Smooth muscle cell of the brain vasculature (primary cell): ENCODE measurements at regions not wholly inside any gene's neighbourhood (a gene's known extent, or its start where the extent isn't known, plus 50 kb on each side); places are given as distances from the start of the nearest gene placed in this dataset.

ENCODE experiments used
- DNase-seq: peaks from one replicate; pipeline ENCODE4 v3.0.0-alpha.2; 2012; ENCODE audit warnings: low read depth, low spot score

DNA sequence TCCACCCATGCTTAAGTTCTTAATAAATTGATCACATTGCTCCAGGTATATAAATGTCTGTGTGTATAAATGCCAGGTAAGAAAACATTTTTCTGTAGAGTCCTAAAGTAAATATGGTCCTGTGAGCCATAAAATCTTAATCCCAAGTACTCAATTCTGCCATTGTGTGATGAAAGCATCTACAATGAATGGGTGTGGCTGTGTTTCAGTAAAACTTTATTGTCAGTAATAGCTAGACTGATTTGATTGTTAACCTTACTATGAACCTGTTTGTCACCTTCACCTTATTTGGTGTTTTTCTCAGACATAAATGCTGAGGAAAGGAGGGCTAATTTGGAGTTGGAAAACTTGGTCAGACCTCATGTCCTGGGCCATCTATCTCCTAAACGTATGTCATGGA lies 683.5 kb upstream of the GRM7 start:
- no peak for DNase-seq

DNA sequence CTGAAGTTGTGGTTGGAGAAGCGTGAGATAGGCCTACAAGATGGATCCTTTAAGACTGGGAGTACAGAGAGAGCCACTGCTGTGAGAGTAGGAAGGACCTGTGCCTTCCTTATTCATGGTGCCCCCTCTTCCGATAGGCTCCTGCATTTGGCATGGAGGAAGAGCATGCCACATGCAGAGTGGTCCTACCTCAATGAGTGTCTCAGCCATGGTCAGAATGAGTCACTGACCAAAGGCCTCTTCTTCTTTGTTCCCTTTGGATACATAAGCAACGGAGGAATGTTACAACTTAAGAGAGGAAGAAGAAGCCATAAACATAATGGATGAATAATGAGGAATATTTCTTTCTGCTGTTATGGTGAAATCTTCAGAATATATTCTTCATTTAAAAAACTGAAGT lies 681.2 kb upstream of the GRM7 start:
- no peak for DNase-seq

- DNase-seq, result no peak
Observed at GRCh38 chr3:6180171-6180570, 680.7 kb upstream of the GRM7 start.

DNA sequence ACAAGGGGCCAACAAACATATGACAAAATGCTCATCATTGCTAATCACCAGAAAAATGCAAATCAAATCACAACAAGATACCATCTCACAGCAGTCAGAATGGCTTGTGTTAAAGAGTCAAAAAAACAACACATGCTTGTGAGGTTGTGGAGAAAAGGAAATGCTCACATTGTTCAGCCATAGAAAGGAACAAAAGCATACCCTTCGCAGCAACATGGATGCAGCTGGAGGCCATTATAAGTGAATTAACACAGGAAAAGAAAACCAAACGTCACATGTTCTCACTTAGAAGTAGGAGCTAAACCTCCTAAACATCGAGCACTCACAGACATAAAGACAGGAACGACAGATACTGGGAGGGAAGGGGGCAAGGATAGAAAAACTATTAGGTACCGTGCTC lies 678.4 kb upstream of the GRM7 start:
- DNase-seq, result no peak

- no peak for DNase-seq
Observed at GRCh38 chr3:6182909-6183308, 678.0 kb upstream of the GRM7 start.

GRCh38 chr3:6189384-6189783 lies 671.5 kb upstream of the GRM7 start:
- no peak for DNase-seq

DNA sequence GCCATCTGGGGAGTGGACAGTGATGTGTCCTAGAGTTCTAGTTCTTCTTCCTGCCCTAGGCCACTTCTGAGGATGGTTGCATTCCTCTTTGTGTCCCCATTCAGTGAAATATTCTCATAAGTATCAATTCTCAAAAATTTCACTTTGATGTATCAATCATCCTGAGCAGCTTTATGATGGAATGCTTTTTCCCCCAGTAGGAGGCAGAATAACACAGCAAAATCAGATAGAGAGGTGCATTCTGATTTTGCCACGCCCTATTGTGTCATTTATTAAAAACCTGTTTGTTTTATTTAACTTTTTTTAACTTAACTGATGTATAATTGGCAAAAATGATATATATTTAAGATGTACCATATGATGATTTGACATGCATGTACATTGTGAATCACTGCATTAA lies 656.0 kb upstream of the GRM7 start:
- DNase-seq, result no peak

- DNase-seq, result no peak
Observed at GRCh38 chr3:6216135-6217026, 644.5 kb upstream of the GRM7 start.

GRCh38 chr3:6220447-6220846 lies 640.5 kb upstream of the GRM7 start:
- DNase-seq, result no peak

DNA sequence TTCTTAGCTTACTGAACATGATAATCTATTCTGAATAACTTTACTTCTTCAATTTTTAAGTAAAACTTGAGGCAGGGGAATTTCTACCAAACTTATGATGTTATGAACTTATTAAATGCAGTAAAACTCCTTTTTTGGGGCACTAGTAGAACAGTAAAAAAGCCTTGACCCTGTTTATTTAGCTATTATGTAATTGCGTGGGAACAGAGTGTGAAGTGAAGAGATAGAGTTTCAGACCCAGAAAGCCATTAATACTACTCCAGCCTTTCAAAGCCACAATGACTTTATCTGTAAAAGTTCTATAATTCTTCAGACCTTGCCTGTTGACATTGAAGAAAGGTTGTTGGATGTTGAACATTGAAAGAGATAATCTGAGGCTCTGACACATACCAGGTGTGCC lies 638.8 kb upstream of the GRM7 start:
- no peak for DNase-seq

- no peak for DNase-seq
Observed at GRCh38 chr3:6223572-6223971, 637.3 kb upstream of the GRM7 start.

DNA sequence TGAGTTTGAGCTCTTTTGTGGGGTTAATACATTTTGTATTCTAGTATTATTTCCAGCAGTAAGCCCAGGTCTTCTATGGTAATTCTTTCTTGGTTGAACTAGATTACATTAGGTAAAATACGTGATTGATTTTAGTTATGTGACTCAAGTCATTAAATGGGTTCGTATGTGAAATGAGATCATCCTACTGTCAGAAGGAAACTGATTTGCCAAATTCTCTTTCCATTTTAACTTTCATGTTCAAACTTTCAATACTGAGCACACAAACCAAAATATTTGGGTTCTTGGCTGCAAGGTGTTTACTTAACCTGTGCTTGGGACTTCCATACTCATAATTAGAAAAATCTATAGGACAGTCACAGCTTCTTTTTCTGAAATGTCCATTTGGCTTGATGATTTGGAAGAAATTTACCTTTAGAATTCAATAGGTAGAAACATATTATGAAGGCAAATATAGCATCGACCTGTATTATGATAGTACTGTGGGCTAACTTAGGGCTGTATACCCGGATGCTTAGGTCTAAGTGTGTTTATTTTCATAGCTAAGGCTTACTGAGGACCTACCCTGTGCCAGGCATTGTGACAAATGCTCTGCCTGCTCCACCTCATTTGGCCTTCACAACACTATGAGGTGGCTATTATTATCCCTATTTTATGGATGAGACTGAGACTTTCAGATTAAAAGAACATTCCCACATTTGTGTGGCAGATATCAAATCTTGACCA lies 631.8 kb upstream of the GRM7 start:
- DNase-seq, result no peak

- DNase-seq, result no peak
Observed at GRCh38 chr3:6229778-6230410, 631.0 kb upstream of the GRM7 start.

- no peak for DNase-seq
Observed at GRCh38 chr3:6242104-6242503, 618.8 kb upstream of the GRM7 start.

GRCh38 chr3:6248528-6248927 lies 612.4 kb upstream of the GRM7 start:
- DNase-seq, result no peak

DNA sequence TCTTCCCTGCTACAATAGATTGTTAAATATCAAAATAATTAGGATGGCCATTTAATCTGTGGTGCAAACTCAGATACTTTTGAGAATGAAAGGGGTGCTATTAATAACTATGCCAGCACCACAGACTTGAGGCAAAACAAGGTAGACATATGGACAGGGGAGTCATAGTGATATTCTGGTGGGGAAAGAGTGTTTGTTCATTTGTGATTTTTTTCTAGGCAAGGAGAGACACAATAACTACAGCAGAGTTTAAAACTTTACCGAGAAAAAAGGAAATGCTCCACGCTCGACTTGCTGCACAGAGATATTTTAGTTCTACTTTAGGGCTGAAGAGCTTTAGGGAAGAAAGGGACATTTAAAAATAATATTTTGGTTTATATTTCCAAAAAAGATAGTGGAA lies 611.2 kb upstream of the GRM7 start:
- DNase-seq, result no peak

GRCh38 chr3:6250167-6250566 lies 610.7 kb upstream of the GRM7 start:
- no peak for DNase-seq

- DNase-seq, result no peak
Observed at GRCh38 chr3:6251612-6252400, 609.1 kb upstream of the GRM7 start.

DNA sequence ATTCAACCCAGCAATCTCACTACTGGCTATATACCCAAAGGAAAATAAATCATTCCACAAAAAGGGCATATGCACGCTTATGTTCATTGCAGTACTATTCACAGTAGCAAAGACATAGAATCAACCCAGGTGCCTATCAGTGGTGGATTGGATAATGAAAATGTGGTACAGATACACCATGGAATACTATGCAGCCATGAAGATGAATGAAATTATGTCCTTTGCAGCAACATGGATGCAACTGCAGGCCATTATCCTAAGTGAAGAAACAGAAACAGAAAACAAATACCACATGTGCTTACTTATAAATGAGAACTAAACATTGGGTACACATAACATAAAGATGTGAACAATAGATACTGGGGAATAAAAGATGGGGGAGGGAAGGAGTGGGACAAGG lies 606.4 kb upstream of the GRM7 start:
- DNase-seq, result no peak

- no peak for DNase-seq
Observed at GRCh38 chr3:6255229-6255628, 605.7 kb upstream of the GRM7 start.

DNA sequence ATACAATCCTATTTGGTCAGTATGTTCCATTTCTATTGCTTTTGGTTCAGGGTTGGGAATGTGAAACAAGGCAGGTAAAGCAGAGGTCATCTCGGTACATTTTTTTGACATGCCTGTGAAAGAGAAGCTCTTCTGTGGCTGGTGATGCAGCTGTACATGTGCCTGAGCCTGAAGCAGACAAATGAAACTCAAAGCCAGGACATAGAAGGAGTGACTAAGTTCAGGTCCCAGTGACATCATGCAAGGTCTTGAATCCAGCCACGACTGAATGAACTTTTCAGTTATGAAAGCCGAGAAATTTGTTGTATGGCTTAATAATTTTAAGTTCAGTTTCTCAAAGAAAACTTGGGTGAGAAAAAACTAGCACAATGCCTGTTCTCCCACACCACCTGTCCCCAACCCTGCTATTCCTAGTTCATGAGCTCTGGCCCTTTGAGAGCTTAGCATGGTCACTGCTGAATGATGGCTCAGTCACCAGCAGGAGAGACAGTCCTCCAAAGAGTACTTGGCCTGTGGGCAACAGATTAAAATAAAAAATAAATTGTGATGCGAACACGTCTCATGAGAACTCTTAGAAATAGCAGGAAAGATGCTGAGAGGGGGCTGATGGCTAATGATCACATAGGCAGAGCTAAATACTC lies 600.2 kb upstream of the GRM7 start:
- DNase-seq, result no peak
